CD4-positive, alpha-beta T cell (primary cell): ENCODE measurements at regions not wholly inside any gene's neighbourhood (a gene's known extent, or its start where the extent isn't known, plus 50 kb on each side); places are given as distances from the start of the nearest gene placed in this dataset.

Source experiments
- ATAC-seq: fragments of 200-7000 bp; cut with Tn5 transposase; one replicate; pipeline ENCODE4 v1.10.0; 2022; ENCODE audit warnings: mild to moderate bottlenecking; ENCODE audit not compliant: poor library complexity
- CTCF ChIA-PET: fragments of 350-600 bp; sonication (Branson Sonifier 250); formaldehyde crosslinking; loops from one replicate; lab custom pipeline; 2021; ENCODE audit warnings: antibody characterized with exemption, inconsistent platforms; lab: Charles Lee
- POLR2A ChIA-PET: fragments of 350-600 bp; sonication (Branson Sonifier 250); formaldehyde crosslinking; loops from one replicate; lab custom pipeline; 2021; ENCODE audit warnings: antibody characterized with exemption, inconsistent platforms; lab: Charles Lee
- DNase-seq, 14 experiments: peaks; one replicate each; pipeline ENCODE4 v3.0.0-alpha.2; 2013 to 2020; ENCODE audit warnings: mixed read lengths in 2 of 14
- H3K27ac ChIP-seq, 2 donors: one replicate each; pipeline versions ENCODE4 v1.5.1 to v1.7.0; 2013; ENCODE audit warnings: low read length in 2 of 2, low read depth in 1 of 2, mild to moderate bottlenecking in 1 of 2
- H3K27me3 ChIP-seq, 2 experiments: 1 replicate in 1 of 2; 2 replicates in 1 of 2; pipeline versions ENCODE4 v1.6.1 to v1.7.0; 2013; ENCODE audit warnings: low read length in 2 of 2, control low read depth in 1 of 2, mild to moderate bottlenecking in 1 of 2, moderate library complexity in 1 of 2; ENCODE audit not compliant: insufficient read depth in 2 of 2, control insufficient read depth in 1 of 2
- H3K36me3 ChIP-seq: one replicate; pipeline ENCODE4 v1.6.1; 2013; ENCODE audit warnings: low read length, control low read depth; ENCODE audit not compliant: insufficient read depth
- H3K4me1 ChIP-seq: one replicate; pipeline ENCODE4 v1.6.1; 2013; ENCODE audit warnings: low read length, control low read depth; ENCODE audit not compliant: insufficient read depth
- H3K4me3 ChIP-seq: one replicate; pipeline ENCODE4 v1.5.1; 2013; ENCODE audit warnings: mild to moderate bottlenecking, low read length, moderate library complexity
- H3K9me3 ChIP-seq, 2 experiments: 1 replicate in 1 of 2; 2 replicates in 1 of 2; pipeline versions ENCODE4 v1.6.1 to v1.7.0; 2013; ENCODE audit warnings: low read length in 2 of 2, mild to moderate bottlenecking in 2 of 2, control low read depth in 1 of 2, moderate library complexity in 1 of 2; ENCODE audit not compliant: control insufficient read depth in 1 of 2, insufficient read depth in 1 of 2
- H3K27ac Mint-ChIP-seq: one replicate; pipeline ENCODE4 v1.8.0; 2020; ENCODE audit warnings: mixed read lengths
- H3K27me3 Mint-ChIP-seq: one replicate; pipeline ENCODE4 v1.8.0; 2021; ENCODE audit warnings: mixed read lengths
- H3K36me3 Mint-ChIP-seq: one replicate; pipeline ENCODE4 v1.8.0; 2021; ENCODE audit warnings: low read depth, mixed read lengths
- H3K4me1 Mint-ChIP-seq: one replicate; pipeline ENCODE4 v1.8.0; 2021; ENCODE audit warnings: low read depth, mixed read lengths
- H3K4me3 Mint-ChIP-seq: one replicate; pipeline ENCODE4 v1.8.0; 2020; ENCODE audit warnings: mild to moderate bottlenecking, mixed read lengths
- H3K9me3 Mint-ChIP-seq: one replicate; pipeline ENCODE4 v1.8.0; 2020; ENCODE audit warnings: mixed read lengths
- CTCF ChIP-seq: fragments of 200-600 bp; IDR thresholded peaks from one replicate; pipeline ENCODE4 v1.8.0; 2022; ENCODE audit warnings: antibody characterized with exemption, mild to moderate bottlenecking
- intact Hi-C, 2 experiments: fragments of 100-400 bp; cut with DNase I in 1 of 2; cut with micrococcal nuclease in 1 of 2; formaldehyde crosslinking; loops; one replicate each; pipeline versions ENCODE4 v1.15.1 to v1.9.0; 2023 to 2025; cut with DNase I, micrococcal nuclease

DNA sequence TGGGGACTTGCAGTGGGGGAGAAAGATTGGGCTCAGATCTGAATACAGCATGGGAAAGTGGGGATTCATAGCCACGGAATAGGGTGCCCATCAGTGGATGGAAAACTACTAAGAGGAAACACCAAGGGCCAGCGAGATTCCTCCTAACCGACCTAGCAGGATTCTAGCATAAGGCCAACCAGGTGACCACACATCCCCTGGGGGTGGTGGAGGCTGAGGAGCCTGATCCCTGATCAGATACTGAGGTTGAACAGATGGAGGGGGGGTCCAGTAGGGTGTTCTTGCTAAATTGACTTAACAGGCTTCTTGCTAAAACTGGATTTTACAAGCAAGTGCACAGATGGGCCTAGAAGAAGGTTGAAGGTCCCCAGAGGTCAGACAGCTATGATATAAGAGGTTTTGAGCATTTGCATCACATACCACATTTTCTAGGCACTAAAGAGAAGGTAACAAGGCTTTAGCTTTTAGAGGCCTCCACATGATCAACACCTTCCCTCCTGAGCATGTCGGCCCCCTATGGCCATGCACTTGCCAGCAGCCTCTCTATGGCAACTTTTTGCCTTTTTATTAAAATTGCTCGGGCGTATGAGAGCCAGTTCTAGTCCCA, 69.1 kb upstream of the PUDP start:
- Histone ChIP-seq H3K9me3 (no peaks in the 10 kb centered on the region), H3K4me1 (no peaks in the 10 kb centered on the region), H3K36me3 (no peaks in the 10 kb centered on the region), H3K27ac (no peak overlapping the region), H3K4me3 (no peak overlapping the region), H3K27me3 (no peaks in the 10 kb centered on the region)
- Mint-ChIP-seq H3K4me1 (no peaks in the 10 kb centered on the region), H3K27me3 (no peaks in the 10 kb centered on the region), H3K4me3 (no peak overlapping the region), H3K9me3 (no peaks in the 10 kb centered on the region), H3K36me3 (no peaks in the 10 kb centered on the region), H3K27ac (no peak overlapping the region)
- no peak for DNase-seq
- ChIA-PET POLR2A (no interaction called here), CTCF (no interaction called here)
- ATAC-seq: no peak
- intact Hi-C loops: no loop called here
- TF ChIP-seq CTCF: no peak

DNA sequence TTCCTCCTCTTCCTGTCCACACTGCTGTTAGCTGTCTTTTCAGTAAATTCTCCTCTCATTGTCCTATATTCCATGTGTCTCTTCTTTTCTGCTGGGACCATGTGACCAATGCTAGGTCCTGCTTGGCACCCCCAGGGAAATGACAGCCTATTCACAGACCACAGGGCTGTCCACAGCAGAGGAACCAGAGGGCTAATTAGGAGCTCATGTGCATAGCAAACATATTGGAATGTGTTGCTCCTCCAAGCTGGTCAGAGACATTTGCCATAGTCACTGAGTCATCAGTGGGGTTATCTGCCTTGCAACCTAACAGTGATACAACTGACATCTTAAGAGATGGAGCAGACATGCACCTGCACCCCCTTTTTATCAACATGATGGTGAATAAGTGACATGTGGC, 67.9 kb upstream of the PUDP start:
- Mint-ChIP-seq H3K9me3 (no peaks in the 10 kb centered on the region), H3K27me3 (no peaks in the 10 kb centered on the region), H3K36me3 (no peaks in the 10 kb centered on the region), H3K4me3 (no peak overlapping the region), H3K4me1 (no peaks in the 10 kb centered on the region), H3K27ac (no peak overlapping the region)
- ATAC-seq (no peak), DNase-seq (no peak)
- no peaks in the 10 kb centered on the region for H3K4me1 ChIP-seq
- no peak overlapping the region for H3K4me3 ChIP-seq
- intact Hi-C loops: no loop called here
- POLR2A ChIA-PET: no interaction called here
- H3K27ac ChIP-seq: no peak overlapping the region
- H3K27me3 ChIP-seq: no peaks in the 10 kb centered on the region
- H3K9me3 ChIP-seq: no peaks in the 10 kb centered on the region
- TF ChIP-seq CTCF: no peak
- CTCF ChIA-PET: no interaction called here
- no peaks in the 10 kb centered on the region for H3K36me3 ChIP-seq

- no peak overlapping the region for H3K27ac Mint-ChIP-seq
- intact Hi-C loops: no loop called here
- H3K27me3 Mint-ChIP-seq: no peaks in the 10 kb centered on the region
- no peak for TF ChIP-seq CTCF
- H3K27ac ChIP-seq: no peak overlapping the region
- H3K4me3 ChIP-seq: no peak overlapping the region
- no peaks in the 10 kb centered on the region for H3K4me1 Mint-ChIP-seq
- no peak for DNase-seq
- no peak for ATAC-seq
- POLR2A ChIA-PET: no interaction called here
- H3K4me3 Mint-ChIP-seq: no peak overlapping the region
- no peaks in the 10 kb centered on the region for H3K36me3 Mint-ChIP-seq
- no peaks in the 10 kb centered on the region for H3K36me3 ChIP-seq
- no peaks in the 10 kb centered on the region for H3K27me3 ChIP-seq
- CTCF ChIA-PET: no interaction called here
- no peaks in the 10 kb centered on the region for H3K4me1 ChIP-seq
- no peaks in the 10 kb centered on the region for H3K9me3 ChIP-seq
- H3K9me3 Mint-ChIP-seq: no peaks in the 10 kb centered on the region
Observed at GRCh38 chrX:7214251-7214650, 66.3 kb upstream of the PUDP start.
